GM23338 (cell line): ENCODE measurements at regions not wholly inside any gene's neighbourhood (a gene's known extent, or its start where the extent isn't known, plus 50 kb on each side); places are given as distances from the start of the nearest gene placed in this dataset.

ENCODE experiments used
- ATAC-seq: fragments of 200-7000 bp; cut with Tn5 transposase; 3 replicates; pipeline ENCODE4 v1.9.1; 2020
- DNase-seq: peaks from one replicate; pipeline ENCODE4 v3.0.0-alpha.2; 2015; ENCODE audit warnings: low spot score
- H2AFZ ChIP-seq: fragments of 200-600 bp; sonication (generic); 2 replicates; pipeline ENCODE4 v1.8.0; 2016; ENCODE audit warnings: antibody characterized with exemption, mild to moderate bottlenecking, moderate library complexity
- H3F3A ChIP-seq: fragments of 200-600 bp; sonication (generic); replicated peaks from 2 replicates; pipeline ENCODE4 v1.8.0; 2017; ENCODE audit warnings: antibody characterized with exemption, mixed run types, low read depth
- H3K27ac ChIP-seq: fragments of 200-600 bp; sonication (generic); 2 replicates; pipeline ENCODE4 v1.6.1; 2016; ENCODE audit warnings: low read depth
- H3K27me3 ChIP-seq: fragments of 200-600 bp; sonication (generic); 2 replicates; pipeline ENCODE4 v1.8.0; 2016; ENCODE audit warnings: mild to moderate bottlenecking, mixed run types, moderate library complexity; ENCODE audit not compliant: insufficient read depth
- H3K36me3 ChIP-seq: fragments of 200-600 bp; sonication (generic); 2 replicates; pipeline ENCODE4 v1.8.0; 2016; ENCODE audit warnings: mild to moderate bottlenecking; ENCODE audit not compliant: insufficient read depth
- H3K4me1 ChIP-seq: fragments of 200-600 bp; sonication (generic); 2 replicates; pipeline ENCODE4 v1.8.0; 2016; ENCODE audit warnings: mild to moderate bottlenecking, moderate library complexity; ENCODE audit not compliant: insufficient read depth
- H3K4me2 ChIP-seq: fragments of 200-600 bp; sonication (generic); 2 replicates; pipeline ENCODE4 v1.7.1; 2017; ENCODE audit warnings: mixed run types
- H3K4me3 ChIP-seq: fragments of 200-600 bp; sonication (generic); 2 replicates; pipeline ENCODE4 v1.6.1; 2016; ENCODE audit warnings: mixed run types
- H3K79me2 ChIP-seq: fragments of 200-600 bp; sonication (generic); replicated peaks from 2 replicates; pipeline ENCODE4 v1.8.0; 2017; ENCODE audit warnings: mild to moderate bottlenecking; ENCODE audit not compliant: insufficient read depth
- H3K9me2 ChIP-seq: fragments of 200-600 bp; sonication (generic); 2 replicates; pipeline ENCODE4 v1.8.0; 2017; ENCODE audit not compliant: insufficient read depth
- H4K20me1 ChIP-seq: fragments of 200-600 bp; sonication (generic); replicated peaks from 2 replicates; pipeline ENCODE4 v1.8.0; 2017; ENCODE audit warnings: mild to moderate bottlenecking; ENCODE audit not compliant: insufficient read depth
- H3K27ac Mint-ChIP-seq: 2 replicates; pipeline ENCODE4 v1.8.0; 2020; ENCODE audit warnings: inconsistent platforms, mild to moderate bottlenecking, moderate library complexity, mixed read lengths
- H3K27me3 Mint-ChIP-seq: 3 replicates; pipeline ENCODE4 v1.8.0; 2022; ENCODE audit warnings: low read depth, mild to moderate bottlenecking, moderate library complexity, mixed read lengths, inconsistent platforms; ENCODE audit not compliant: insufficient read depth, poor library complexity
- H3K36me3 Mint-ChIP-seq: 3 replicates; pipeline ENCODE4 v1.8.0; 2021; ENCODE audit warnings: low read depth, mild to moderate bottlenecking, inconsistent platforms, moderate library complexity, mixed read lengths
- H3K4me1 Mint-ChIP-seq: 3 replicates; pipeline ENCODE4 v1.8.0; 2020; ENCODE audit warnings: mild to moderate bottlenecking, inconsistent platforms, mixed read lengths
- H3K4me3 Mint-ChIP-seq: 3 replicates; pipeline ENCODE4 v1.8.0; 2021; ENCODE audit warnings: moderate library complexity, mild to moderate bottlenecking, inconsistent platforms, mixed read lengths
- H3K9me3 Mint-ChIP-seq: 3 replicates; pipeline ENCODE4 v1.8.0; 2020; ENCODE audit warnings: moderate library complexity, mild to moderate bottlenecking, inconsistent platforms, mixed read lengths
- CREB1 ChIP-seq: fragments of 250-450 bp; sonication (Bioruptor Pico); IDR thresholded peaks from 2 replicates; pipeline ENCODE4 v1.5.0; 2020; ENCODE audit warnings: low read depth, mild to moderate bottlenecking, moderate library complexity
- CTCF ChIP-seq, 2 experiments: fragments of 200-600 bp in 1 of 2; sonication (generic) in 1 of 2; conservative IDR thresholded peaks; 2 replicates each; pipeline versions ENCODE4 v1.5.1 to v1.6.1; 2016 to 2017; ENCODE audit warnings: antibody characterized with exemption in 2 of 2, low read depth in 2 of 2, mild to moderate bottlenecking in 2 of 2, moderate library complexity in 1 of 2
- ETS1 ChIP-seq: IDR thresholded peaks from 2 replicates; pipeline ENCODE4 v1.6.1; 2016; ENCODE audit warnings: antibody characterized with exemption
- EZH2 ChIP-seq: fragments of 200-600 bp; sonication (generic); IDR thresholded peaks from one replicate; pipeline ENCODE4 v1.8.0; 2017; ENCODE audit warnings: antibody characterized with exemption, mild to moderate bottlenecking, low read depth; ENCODE audit not compliant: unreplicated experiment
- EZH2phosphoT487 ChIP-seq: fragments of 200-600 bp; sonication (generic); IDR thresholded peaks from one replicate; pipeline ENCODE4 v1.8.1; 2018; ENCODE audit warnings: antibody characterized with exemption; ENCODE audit not compliant: unreplicated experiment
- JUNB ChIP-seq: IDR thresholded peaks from one replicate; pipeline ENCODE4 v1.6.1; 2016; ENCODE audit warnings: antibody characterized with exemption; ENCODE audit not compliant: unreplicated experiment
- NANOG ChIP-seq: IDR thresholded peaks from 2 replicates; pipeline ENCODE4 v1.6.1; 2016; ENCODE audit warnings: antibody characterized with exemption, borderline replicate concordance
- POLR2AphosphoS5 ChIP-seq: IDR thresholded peaks from 2 replicates; pipeline ENCODE4 v1.6.1; 2016; ENCODE audit warnings: antibody characterized with exemption, low read depth
- REST ChIP-seq: IDR thresholded peaks from one replicate; pipeline ENCODE4 v1.6.1; 2018; ENCODE audit warnings: antibody characterized with exemption; ENCODE audit not compliant: unreplicated experiment
- STAT1 ChIP-seq: IDR thresholded peaks from one replicate; pipeline ENCODE4 v1.6.1; 2016; ENCODE audit warnings: antibody characterized with exemption; ENCODE audit not compliant: unreplicated experiment
- ZNF114 ChIP-seq: fragments of 250-450 bp; sonication (Bioruptor Pico); IDR thresholded peaks from 2 replicates; pipeline ENCODE4 v1.5.0; 2020; ENCODE audit warnings: mild to moderate bottlenecking, moderate library complexity
- ZNF331 ChIP-seq: fragments of 250-450 bp; sonication (Bioruptor Pico); IDR thresholded peaks from 2 replicates; pipeline ENCODE4 v1.5.0; 2020; ENCODE audit warnings: low read depth, mild to moderate bottlenecking, moderate library complexity
- ZNF462 ChIP-seq: fragments of 250-450 bp; sonication (Bioruptor Pico); IDR thresholded peaks from 2 replicates; pipeline ENCODE4 v1.5.0; 2020; ENCODE audit warnings: mild to moderate bottlenecking, moderate library complexity

- Mint-ChIP-seq H3K36me3 (peaks cover 15% of the 10 kb centered on the region), H3K27ac (0 out of 2 replicates have a peak overlapping the region, but pooled peaks have one; percentile 31)
- peaks cover 15% of the 10 kb centered on the region for H3K4me1 ChIP-seq
Observed at GRCh38 chr2:21453723-21454450, 330.1 kb downstream of the TDRD15 start.

More at GRCh38 chr2:21453723-21454450, 330.1 kb downstream of the TDRD15 start:
- no peak for DNase-seq
- Histone ChIP-seq H3K9me2 (no peaks in the 10 kb centered on the region), H4K20me1 (no peaks in the 10 kb centered on the region), H3K4me3 (no peak overlapping the region), H3K27me3 (no peaks in the 10 kb centered on the region), H3F3A (no peaks in the 10 kb centered on the region), H3K4me2 (no peak overlapping the region), H3K36me3 (no peaks in the 10 kb centered on the region), H3K27ac (no peak overlapping the region), H2AFZ (no peak overlapping the region), H3K79me2 (no peaks in the 10 kb centered on the region)
- H3K4me1 Mint-ChIP-seq, result peaks cover 39% of the 10 kb centered on the region
- H3K9me3 Mint-ChIP-seq, result peaks cover 19% of the 10 kb centered on the region
- ATAC-seq, result no peak
- no peak for TF ChIP-seq CTCF (conservative IDR thresholded peaks at IDR 0.05; ENCODE audit: low read depth in 2 of 2)
- no peak for TF ChIP-seq REST
- TF ChIP-seq JUNB, result no peak
- no peak for TF ChIP-seq ZNF331 (CRISPR knock-in tag)
- no peak for TF ChIP-seq STAT1
- TF ChIP-seq CREB1 (CRISPR knock-in tag), result no peak
- no peak for TF ChIP-seq ETS1
- TF ChIP-seq POLR2AphosphoS5, result no peak
- TF ChIP-seq ZNF114 (CRISPR knock-in tag), result no peak
- TF ChIP-seq ZNF462 (CRISPR knock-in tag), result no peak
- no peak for TF ChIP-seq EZH2
- TF ChIP-seq NANOG, result no peak
- TF ChIP-seq EZH2phosphoT487, result no peak
- peaks cover 5% of the 10 kb centered on the region for H3K27me3 Mint-ChIP-seq
- H3K4me3 Mint-ChIP-seq, result no peak overlapping the region
